HepG2 (cell line): ENCODE measurements at regions not wholly inside any gene's neighbourhood (a gene's known extent, or its start where the extent isn't known, plus 50 kb on each side); places are given as distances from the start of the nearest gene placed in this dataset.
"Not testable (repeated sequence)": the region's sequence is repeated elsewhere in the genome, so short reads cannot be mapped to it uniquely, and the experiment has no call there.

Experiments
- ATAC-seq: fragments of 200-7000 bp; cut with Tn5 transposase; 3 replicates; pipeline ENCODE4 v1.9.1; 2020; ENCODE audit warnings: mild to moderate bottlenecking, moderate library complexity
- BruUV-seq: library from RNA; stranded (reverse); fragments of 400-500 nt; replicated peaks from 2 replicates; lab custom pipeline; 2021; lab: Mats Ljungman, UMichigan
- CTCF ChIA-PET: fragments of 300-600 bp; formaldehyde crosslinking; extraction: SDS; loops from one replicate; lab custom pipeline; 2021; ENCODE audit warnings: low total read pairs, inconsistent platforms, low intra/inter-chr PET ratio; lab: Yijun Ruan, JAX
- POLR2A ChIA-PET: fragments of 350-600 bp; sonication (Branson Sonifier 250); formaldehyde crosslinking; loops from one replicate; lab custom pipeline; 2020; ENCODE audit warnings: antibody characterized with exemption, inconsistent platforms; lab: Yijun Ruan, JAX
- DNase-seq: peaks from one replicate; pipeline ENCODE4 v3.0.0-alpha.2; 2015; ENCODE audit warnings: low spot score
- FAIRE-seq: peaks from 3 replicates; lab custom pipeline; 2011; peaks lifted over from hg19 to GRCh38; lab: Jason Lieb, UNC
- H2AFZ ChIP-seq: one replicate; pipeline ENCODE4 v1.6.1; 2011; ENCODE audit warnings: low read length, inconsistent platforms
- H3K27ac ChIP-seq: fragments of 300-600 bp; 3 replicates; pipeline ENCODE4 v1.8.0; 2011; ENCODE audit warnings: mixed run types, mild to moderate bottlenecking, mixed read lengths, low read length, inconsistent platforms; ENCODE audit not compliant: insufficient read depth; ENCODE audit errors: extremely low read length
- H3K27me3 ChIP-seq, 2 experiments: fragments of 200-600 bp in 1 of 2; 2 replicates in 1 of 2; 3 replicates in 1 of 2; pipeline versions ENCODE4 v1.6.0 to v1.8.0; 2011; ENCODE audit warnings: low read length in 2 of 2, mild to moderate bottlenecking in 2 of 2, moderate library complexity in 2 of 2, inconsistent platforms in 1 of 2; ENCODE audit not compliant: insufficient read depth in 2 of 2, control insufficient read depth in 1 of 2
- H3K36me3 ChIP-seq, 2 experiments: fragments of 200-600 bp in 1 of 2; replicated peaks in 1 of 2; 2 replicates in 1 of 2; 3 replicates in 1 of 2; pipeline versions ENCODE4 v1.5.1 to v1.8.0; 2011; ENCODE audit warnings: low read length in 2 of 2, inconsistent platforms in 1 of 2; ENCODE audit not compliant: insufficient read depth in 2 of 2, control insufficient read depth in 1 of 2
- H3K4me1 ChIP-seq: 2 replicates; pipeline ENCODE4 v1.5.1; 2012; ENCODE audit warnings: low read length, inconsistent platforms; ENCODE audit not compliant: insufficient read depth
- H3K4me2 ChIP-seq: 2 replicates; pipeline ENCODE4 v1.6.0; 2011; ENCODE audit warnings: low read depth, low read length, inconsistent platforms
- H3K4me3 ChIP-seq, 3 experiments: fragments of 200-600 bp in 1 of 3; sonication (generic), shearing (Covaris generic) in 1 of 3; replicated peaks in 1 of 3; 2 replicates each; pipeline ENCODE4 v1.5.1; 2011 to 2016; ENCODE audit warnings: low read length in 3 of 3, inconsistent platforms in 2 of 3, low read depth in 2 of 3, mild to moderate bottlenecking in 2 of 3, control low read depth in 1 of 3, mixed read lengths in 1 of 3; ENCODE audit not compliant: insufficient read depth in 1 of 3
- H3K79me2 ChIP-seq: one replicate; pipeline ENCODE4 v1.6.1; 2011; ENCODE audit warnings: low read length, inconsistent platforms; ENCODE audit not compliant: insufficient read depth
- H3K9ac ChIP-seq: 2 replicates; pipeline ENCODE4 v1.6.0; 2011; ENCODE audit warnings: mild to moderate bottlenecking, low read depth, low read length, inconsistent platforms; ENCODE audit not compliant: insufficient read depth
- H3K9me3 ChIP-seq: 2 replicates; pipeline ENCODE4 v1.5.1; 2012; ENCODE audit warnings: mild to moderate bottlenecking, low read length
- H4K20me1 ChIP-seq: 2 replicates; pipeline ENCODE4 v1.6.0; 2011; ENCODE audit warnings: inconsistent platforms, mild to moderate bottlenecking, low read length, moderate library complexity; ENCODE audit not compliant: insufficient read depth
- ATF7-NPFF ChIP-seq: sonication (generic); formaldehyde crosslinking; IDR thresholded peaks from 2 replicates; pipeline ENCODE4 v1.8.1; 2023; ENCODE audit warnings: mild to moderate bottlenecking, low read depth, missing genetic modification reagents, moderate library complexity
- CREB1 ChIP-seq, 2 experiments: fragments of 450-650 bp in 1 of 2; IDR thresholded peaks; 2 replicates each; pipeline ENCODE4 v1.6.1; 2016 to 2017; ENCODE audit warnings: control low read depth in 1 of 2, mild to moderate bottlenecking in 1 of 2, missing compliant biosample characterization in 1 of 2, missing genetic modification characterization in 1 of 2
- KAT7 ChIP-seq: IDR thresholded peaks from 2 replicates; pipeline ENCODE4 v1.6.1; 2018; ENCODE audit warnings: borderline replicate concordance, missing compliant biosample characterization
- WGBS: methylation state at CpG from one replicate; pipeline ENCODE4 v1.1.6; 2017; ENCODE audit warnings: low lambda C conversion rate; 5-methylcytosine and 5-hydroxymethylcytosine counted together
- in situ Hi-C: cut with HindIII; loops from 2 replicates; pipeline ENCODE4 v1.10.0; 2017; ENCODE audit warnings: low pct_unique_long_range_greater_than_20kb; ENCODE audit not compliant: extremely low pct_ligation_motif_present
- intact Hi-C: fragments of 100-400 bp; cut with micrococcal nuclease; formaldehyde crosslinking; loops from one replicate; pipeline ENCODE4 v1.10.0; 2022; ENCODE audit not compliant: unreplicated experiment

- H3K4me2 ChIP-seq, result no peak overlapping the region
- no peak for TF ChIP-seq KAT7
- no peak for TF ChIP-seq ATF7-NPFF (CRISPR knock-in tag)
- peak; percentile 71; the same call in 1 of the 2 replicates for TF ChIP-seq CREB1 (IDR thresholded peaks at IDR 0.05)
- TF ChIP-seq CREB1 (CRISPR knock-in tag; IDR thresholded peaks at IDR 0.05), result no peak
- TF ChIP-seq, all 625 proteins: peak for 1
- no peak for DNase-seq
- no TSS peak for BruUV-seq
- H3K27me3 ChIP-seq, result peaks cover 4 to 20% of the 10 kb centered on the region in 2 experiments; a peak in 4 of 5 replicates
- no peaks in the 10 kb centered on the region for H4K20me1 ChIP-seq
- H3K4me3 ChIP-seq, result no peak overlapping the region
- WGBS, result 66% methylated on average over 3 of the region's 11 CpGs
- CTCF ChIA-PET, result no interaction called here
- H3K9me3 ChIP-seq, result no peaks in the 10 kb centered on the region
- H3K9ac ChIP-seq, result no peak overlapping the region
- POLR2A ChIA-PET, result no interaction called here
- H3K27ac ChIP-seq, result no peak overlapping the region
- H3K4me1 ChIP-seq, result no peaks in the 10 kb centered on the region
- no peaks in the 10 kb centered on the region for H3K36me3 ChIP-seq
- intact Hi-C loops (no loop called here), in situ Hi-C loops (no loop called here)
- no peak for ATAC-seq
- no peak for FAIRE-seq
- no peak overlapping the region for H2AFZ ChIP-seq
- H3K79me2 ChIP-seq, result no peaks in the 10 kb centered on the region
These were observed 329.6 kb downstream of the ADGRD1 start for GRCh38 chr12:131283191-131283861.

GRCh38 chr12:131283862-131284825, 330.4 kb downstream of the ADGRD1 start:
- H2AFZ ChIP-seq, CTCF ChIA-PET, H3K9me3 ChIP-seq, BruUV-seq, H3K36me3 ChIP-seq, DNase-seq, H3K4me2 ChIP-seq, H3K27ac ChIP-seq, H3K4me3 ChIP-seq, ATAC-seq, POLR2A ChIA-PET, H3K4me1 ChIP-seq, intact Hi-C loops, in situ Hi-C loops, H3K79me2 ChIP-seq, H3K9ac ChIP-seq, H4K20me1 ChIP-seq, FAIRE-seq: not testable (repeated sequence)
- WGBS, result 43% methylated on average over 20 of the region's 32 CpGs
- peaks cover 1 to 14% of the 10 kb centered on the region in 2 experiments; a peak in 4 of 5 replicates for H3K27me3 ChIP-seq

DNA sequence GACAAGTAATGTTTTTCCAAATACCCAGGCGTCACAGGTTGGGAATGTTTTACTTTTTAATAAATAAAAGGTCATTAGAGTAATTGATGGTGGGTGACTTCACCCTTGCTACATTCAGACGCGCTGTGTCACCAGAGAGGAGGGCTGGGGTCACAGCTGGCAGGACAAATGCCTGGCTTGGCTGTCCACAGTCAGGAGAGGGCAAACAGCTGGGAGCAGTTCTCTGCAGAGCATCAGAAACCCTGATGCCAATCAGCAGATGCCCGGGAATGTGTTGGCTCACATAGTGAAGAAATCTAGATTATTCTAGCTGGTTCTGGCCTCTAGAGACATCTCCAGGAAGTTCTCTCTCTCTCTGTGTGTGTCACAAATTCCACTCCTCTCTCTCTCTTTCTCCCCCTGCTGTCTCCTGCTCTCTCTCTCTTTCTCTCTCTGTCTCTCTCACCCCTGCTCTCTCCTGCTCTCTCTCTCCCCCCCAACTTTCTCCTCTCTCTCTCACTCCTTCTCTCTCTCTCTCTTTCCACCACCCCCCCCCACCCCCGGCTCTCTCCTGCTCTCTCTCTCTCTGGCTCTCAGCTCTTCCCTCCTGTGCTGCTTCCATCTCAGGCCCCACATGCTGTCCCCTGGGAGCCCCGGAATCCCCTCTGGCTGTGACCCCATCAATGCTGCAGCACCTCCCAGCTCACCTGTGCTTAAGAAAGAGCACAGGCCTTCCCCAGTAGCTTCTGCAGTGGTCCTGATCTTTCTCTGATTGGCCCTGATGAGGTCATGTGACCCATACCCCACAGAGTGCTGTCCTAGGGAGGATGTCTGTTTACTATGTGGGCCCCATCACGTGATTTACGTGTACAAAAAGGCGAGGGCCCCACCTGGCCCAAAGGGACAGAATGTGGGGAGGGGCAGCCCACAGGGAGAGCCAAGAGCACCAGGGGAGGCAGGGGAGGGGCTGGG, 331.5 kb downstream of the ADGRD1 start:
- H3K4me1 ChIP-seq, FAIRE-seq, DNase-seq, BruUV-seq, H3K4me3 ChIP-seq, H3K79me2 ChIP-seq, H4K20me1 ChIP-seq, ATAC-seq, H3K9me3 ChIP-seq, H2AFZ ChIP-seq, H3K27ac ChIP-seq, intact Hi-C loops, H3K36me3 ChIP-seq, POLR2A ChIA-PET, in situ Hi-C loops, H3K4me2 ChIP-seq, H3K9ac ChIP-seq, H3K27me3 ChIP-seq, CTCF ChIA-PET: not testable (repeated sequence)
- 23% methylated on average over 6 of the region's 9 CpGs for WGBS
